ENCODE measurements at regions not wholly inside any gene's neighbourhood (a gene's known extent, or its start where the extent isn't known, plus 50 kb on each side); places are given as distances from the start of the nearest gene placed in this dataset.
"Not testable (repeated sequence)": the region's sequence is repeated elsewhere in the genome, so short reads cannot be mapped to it uniquely, and the experiment has no call there.

GRCh38 chr12:46581990-46582389 is 209.4 kb upstream of the SLC38A2 start:
- not testable (repeated sequence) for H3K4me1 ChIP-seq (ENCODE audit: control insufficient read depth in 1 of 2, insufficient read depth in 2 of 2, low read length in 2 of 2); H3K4me3 ChIP-seq (ENCODE audit: low read depth in 1 of 2, low read length in 2 of 2); H3K36me3 ChIP-seq (ENCODE audit: control insufficient read depth in 1 of 2, insufficient read depth in 2 of 2, low read length in 2 of 2); H3K27me3 ChIP-seq (ENCODE audit: low read depth, low read length); H3K27ac ChIP-seq (ENCODE audit: low read length); H3K9me3 ChIP-seq (ENCODE audit: control insufficient read depth in 1 of 2, low read length in 2 of 2)

- H3K9me3 ChIP-seq (ENCODE audit: control insufficient read depth in 1 of 2, low read length in 2 of 2) = peaks cover 0 to 6% of the 10 kb centered on the region in 2 donors
- no peaks in the 10 kb centered on the region for H3K27me3 ChIP-seq (ENCODE audit: low read depth, low read length)
Observed at GRCh38 chr12:46580445-46580844, 207.9 kb upstream of the SLC38A2 start.

DNA sequence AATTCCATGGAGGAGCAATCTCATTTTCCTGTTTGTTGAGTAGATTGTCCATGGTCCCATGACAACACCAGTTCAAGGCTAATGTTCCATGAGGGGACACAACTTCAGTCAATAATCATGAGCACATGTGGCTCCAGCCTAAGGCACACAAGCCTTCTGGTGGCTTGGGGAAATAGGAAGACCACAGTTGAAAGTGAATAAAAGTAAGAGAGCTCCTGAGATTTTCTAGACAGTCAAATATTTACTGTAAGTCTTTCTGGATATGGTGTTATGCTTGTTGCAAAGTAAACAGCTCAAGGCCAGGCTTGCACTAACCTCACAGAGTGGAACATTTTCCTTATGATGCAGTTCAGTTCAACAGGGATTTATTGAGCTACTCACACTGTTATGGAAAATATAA is 206.9 kb upstream of the SLC38A2 start:
- H3K9me3 ChIP-seq (ENCODE audit: control insufficient read depth in 1 of 2, low read length in 2 of 2) = peaks cover 0 to 4% of the 10 kb centered on the region in 2 donors
- peaks cover 0 to 10% of the 10 kb centered on the region in 2 donors for H3K4me1 ChIP-seq (ENCODE audit: control insufficient read depth in 1 of 2, insufficient read depth in 2 of 2, low read length in 2 of 2)
- no peak overlapping the region for H3K27ac ChIP-seq (ENCODE audit: low read length)
- no peak overlapping the region for H3K4me3 ChIP-seq (ENCODE audit: low read depth in 1 of 2, low read length in 2 of 2)
- H3K27me3 ChIP-seq (ENCODE audit: low read depth, low read length) = no peaks in the 10 kb centered on the region
- H3K36me3 ChIP-seq (ENCODE audit: control insufficient read depth in 1 of 2, insufficient read depth in 2 of 2, low read length in 2 of 2) = no peaks in the 10 kb centered on the region

More at GRCh38 chr12:46580445-46580844, 207.9 kb upstream of the SLC38A2 start:
- Histone ChIP-seq H3K4me1 (ENCODE audit: control insufficient read depth in 1 of 2, insufficient read depth in 2 of 2, low read length in 2 of 2) (peaks cover 0 to 6% of the 10 kb centered on the region in 2 donors), H3K27ac (ENCODE audit: low read length) (no peak overlapping the region), H3K4me3 (ENCODE audit: low read depth in 1 of 2, low read length in 2 of 2) (no peak overlapping the region), H3K36me3 (ENCODE audit: control insufficient read depth in 1 of 2, insufficient read depth in 2 of 2, low read length in 2 of 2) (no peaks in the 10 kb centered on the region)

DNA sequence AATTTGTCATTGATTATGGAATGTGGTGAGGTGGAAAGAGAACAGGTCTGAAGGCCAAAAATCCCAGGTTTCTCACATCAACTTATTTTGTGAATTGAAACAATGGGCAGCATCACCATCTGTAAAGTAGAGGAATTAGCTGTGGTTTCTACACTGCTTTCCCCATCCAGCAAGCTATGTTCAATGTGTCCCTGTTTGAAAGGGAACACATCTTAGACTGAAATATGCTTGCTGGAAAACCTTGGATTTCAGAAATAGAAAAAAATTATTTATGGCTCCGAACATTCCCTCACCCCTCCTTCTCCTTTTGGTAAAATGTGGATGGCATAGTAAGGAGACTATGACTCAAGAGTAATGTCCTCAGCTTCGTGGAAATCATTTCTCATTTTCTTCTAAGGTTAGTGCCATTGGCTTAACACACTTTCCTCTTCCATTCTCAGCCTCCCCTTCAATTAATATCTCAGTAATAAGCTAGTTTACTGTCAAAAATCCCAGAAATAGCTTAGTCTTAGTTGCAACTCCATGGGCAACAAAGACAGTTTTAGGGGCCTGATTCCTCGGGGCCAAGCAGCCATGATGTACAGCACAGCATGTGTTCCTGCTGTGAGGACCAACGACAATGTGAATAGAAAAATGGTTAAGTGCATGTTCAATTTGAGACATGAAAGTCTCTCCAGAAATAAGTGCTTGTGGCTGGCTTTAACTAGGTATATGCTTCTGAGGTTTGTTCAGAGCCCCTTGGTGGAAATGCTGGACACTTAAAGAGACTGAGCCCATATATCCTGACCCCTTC is 205.8 kb upstream of the SLC38A2 start:
- Histone ChIP-seq H3K4me1 (ENCODE audit: control insufficient read depth in 1 of 2, insufficient read depth in 2 of 2, low read length in 2 of 2) (peaks cover 0 to 10% of the 10 kb centered on the region in 2 donors), H3K4me3 (ENCODE audit: low read depth in 1 of 2, low read length in 2 of 2) (no peak overlapping the region), H3K36me3 (ENCODE audit: control insufficient read depth in 1 of 2, insufficient read depth in 2 of 2, low read length in 2 of 2) (no peaks in the 10 kb centered on the region), H3K9me3 (ENCODE audit: control insufficient read depth in 1 of 2, low read length in 2 of 2) (no peaks in the 10 kb centered on the region), H3K27me3 (ENCODE audit: low read depth, low read length) (no peaks in the 10 kb centered on the region), H3K27ac (ENCODE audit: low read length) (no peak overlapping the region)

DNA sequence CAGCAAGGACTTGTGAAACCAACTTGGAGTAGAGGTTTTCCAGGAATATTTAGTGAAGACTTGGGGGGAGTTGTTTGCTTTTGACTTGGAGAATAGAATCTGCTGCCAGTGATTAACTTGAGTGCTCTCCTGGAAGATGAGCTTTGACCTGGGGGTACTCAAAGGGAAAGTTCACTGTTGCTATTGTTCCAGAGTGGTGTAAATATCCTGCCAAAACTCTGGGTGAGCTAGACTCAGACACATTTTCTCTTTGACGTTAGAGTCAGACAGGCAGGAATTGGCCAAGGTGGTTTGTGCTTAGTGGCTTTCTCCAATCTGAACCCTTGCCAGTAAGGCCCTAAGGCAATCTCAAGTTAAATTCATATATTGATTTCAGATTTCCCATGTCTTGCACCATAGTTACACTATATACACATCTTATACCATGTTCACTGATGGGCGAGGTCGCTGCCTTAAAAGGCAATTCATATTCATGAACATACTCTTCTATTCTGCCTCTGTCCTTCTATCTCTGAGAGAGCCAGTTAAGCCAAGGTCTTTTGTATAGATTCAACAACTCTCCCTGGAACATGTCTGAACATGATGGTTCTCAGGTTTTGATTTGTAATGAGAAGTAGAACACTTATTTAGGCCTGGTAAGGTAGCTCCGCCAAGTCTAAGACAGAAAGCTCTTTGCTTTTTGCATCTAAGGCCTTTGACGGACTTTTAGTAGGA is 204.6 kb upstream of the SLC38A2 start:
- H3K4me3 ChIP-seq (ENCODE audit: low read depth in 1 of 2, low read length in 2 of 2) = no peak overlapping the region
- H3K9me3 ChIP-seq (ENCODE audit: control insufficient read depth in 1 of 2, low read length in 2 of 2) = no peaks in the 10 kb centered on the region
- peaks cover 0 to 10% of the 10 kb centered on the region in 2 donors for H3K4me1 ChIP-seq (ENCODE audit: control insufficient read depth in 1 of 2, insufficient read depth in 2 of 2, low read length in 2 of 2)
- no peaks in the 10 kb centered on the region for H3K36me3 ChIP-seq (ENCODE audit: control insufficient read depth in 1 of 2, insufficient read depth in 2 of 2, low read length in 2 of 2)
- H3K27ac ChIP-seq (ENCODE audit: low read length) = no peak overlapping the region
- no peaks in the 10 kb centered on the region for H3K27me3 ChIP-seq (ENCODE audit: low read depth, low read length)

GRCh38 chr12:46574847-46575246 is 202.3 kb upstream of the SLC38A2 start:
- Histone ChIP-seq H3K9me3 (ENCODE audit: control insufficient read depth in 1 of 2, low read length in 2 of 2) (no peaks in the 10 kb centered on the region), H3K4me3 (ENCODE audit: low read depth in 1 of 2, low read length in 2 of 2) (no peak overlapping the region), H3K36me3 (ENCODE audit: control insufficient read depth in 1 of 2, insufficient read depth in 2 of 2, low read length in 2 of 2) (no peaks in the 10 kb centered on the region), H3K4me1 (ENCODE audit: control insufficient read depth in 1 of 2, insufficient read depth in 2 of 2, low read length in 2 of 2) (peaks cover 0 to 10% of the 10 kb centered on the region in 2 donors), H3K27ac (ENCODE audit: low read length) (no peak overlapping the region), H3K27me3 (ENCODE audit: low read depth, low read length) (no peaks in the 10 kb centered on the region)

DNA sequence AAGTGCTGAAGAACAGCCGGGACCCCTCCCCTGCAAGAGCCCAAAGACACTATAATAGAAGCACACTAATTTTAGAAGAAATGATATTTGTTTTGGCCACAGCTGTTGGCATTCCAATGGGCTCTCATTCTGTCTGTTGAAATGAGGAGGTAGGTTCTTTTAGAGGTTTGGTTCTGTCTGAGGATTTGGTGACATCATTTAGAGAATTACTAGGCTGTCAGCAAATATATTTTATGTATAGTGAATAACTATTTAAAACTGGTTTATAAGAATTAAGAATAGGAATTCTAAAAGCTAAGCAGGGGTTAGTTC is 200.7 kb upstream of the SLC38A2 start:
- Histone ChIP-seq H3K9me3 (ENCODE audit: control insufficient read depth in 1 of 2, low read length in 2 of 2) (peaks cover 0 to 2% of the 10 kb centered on the region in 2 donors), H3K36me3 (ENCODE audit: control insufficient read depth in 1 of 2, insufficient read depth in 2 of 2, low read length in 2 of 2) (no peaks in the 10 kb centered on the region), H3K27me3 (ENCODE audit: low read depth, low read length) (no peaks in the 10 kb centered on the region), H3K27ac (ENCODE audit: low read length) (no peak overlapping the region), H3K4me1 (ENCODE audit: control insufficient read depth in 1 of 2, insufficient read depth in 2 of 2, low read length in 2 of 2) (peaks cover 0 to 4% of the 10 kb centered on the region in 2 donors), H3K4me3 (ENCODE audit: low read depth in 1 of 2, low read length in 2 of 2) (no peak overlapping the region)

DNA sequence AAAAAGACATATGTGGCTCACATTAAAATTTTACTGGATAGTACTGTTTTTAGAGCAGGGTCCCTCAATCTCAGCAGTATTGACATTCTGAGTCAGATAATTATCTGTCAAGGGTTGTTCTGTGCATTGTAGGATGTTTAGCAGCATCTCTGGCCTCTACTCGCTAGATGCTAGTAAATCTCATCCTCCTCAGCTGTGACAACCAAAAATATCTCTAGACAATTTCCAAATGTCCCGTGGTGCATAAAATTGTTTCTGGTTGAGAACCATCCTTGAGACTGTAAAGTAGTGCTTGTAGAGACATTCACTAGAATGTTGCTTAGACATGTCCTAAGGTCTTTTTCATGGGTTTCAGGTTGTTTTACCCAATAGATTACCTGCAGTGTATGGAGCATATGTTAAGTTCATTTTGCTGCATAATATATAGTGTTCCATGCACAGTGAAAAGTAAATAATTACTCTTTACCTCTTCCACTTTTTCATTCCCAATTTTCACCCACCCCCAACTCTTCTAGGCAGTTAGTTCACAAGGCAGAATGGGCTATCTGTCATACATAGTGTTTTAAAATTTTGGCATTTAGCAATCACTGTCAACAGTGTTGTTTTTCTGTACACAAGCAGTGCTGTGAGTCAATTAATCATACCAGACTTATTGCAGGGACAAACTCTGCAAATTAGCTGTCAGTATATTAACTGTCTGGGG is 200.2 kb upstream of the SLC38A2 start:
- Histone ChIP-seq H3K4me1 (ENCODE audit: control insufficient read depth in 1 of 2, insufficient read depth in 2 of 2, low read length in 2 of 2) (peaks cover 0 to 4% of the 10 kb centered on the region in 2 donors), H3K36me3 (ENCODE audit: control insufficient read depth in 1 of 2, insufficient read depth in 2 of 2, low read length in 2 of 2) (no peaks in the 10 kb centered on the region), H3K9me3 (ENCODE audit: control insufficient read depth in 1 of 2, low read length in 2 of 2) (peaks cover 4 to 7% of the 10 kb centered on the region in 2 donors), H3K27ac (ENCODE audit: low read length) (no peak overlapping the region), H3K27me3 (ENCODE audit: low read depth, low read length) (no peaks in the 10 kb centered on the region), H3K4me3 (ENCODE audit: low read depth in 1 of 2, low read length in 2 of 2) (no peak overlapping the region)

- H3K27ac ChIP-seq (ENCODE audit: low read length) = no peak overlapping the region
- peaks cover 11 to 12% of the 10 kb centered on the region in 2 donors for H3K9me3 ChIP-seq (ENCODE audit: control insufficient read depth in 1 of 2, low read length in 2 of 2)
- no peaks in the 10 kb centered on the region for H3K27me3 ChIP-seq (ENCODE audit: low read depth, low read length)
- H3K4me1 ChIP-seq (ENCODE audit: control insufficient read depth in 1 of 2, insufficient read depth in 2 of 2, low read length in 2 of 2) = peaks cover 0 to 4% of the 10 kb centered on the region in 2 donors
- H3K36me3 ChIP-seq (ENCODE audit: control insufficient read depth in 1 of 2, insufficient read depth in 2 of 2, low read length in 2 of 2) = no peaks in the 10 kb centered on the region
- H3K4me3 ChIP-seq (ENCODE audit: low read depth in 1 of 2, low read length in 2 of 2) = no peak overlapping the region
Observed at GRCh38 chr12:46571608-46572007, 199.0 kb upstream of the SLC38A2 start.

DNA sequence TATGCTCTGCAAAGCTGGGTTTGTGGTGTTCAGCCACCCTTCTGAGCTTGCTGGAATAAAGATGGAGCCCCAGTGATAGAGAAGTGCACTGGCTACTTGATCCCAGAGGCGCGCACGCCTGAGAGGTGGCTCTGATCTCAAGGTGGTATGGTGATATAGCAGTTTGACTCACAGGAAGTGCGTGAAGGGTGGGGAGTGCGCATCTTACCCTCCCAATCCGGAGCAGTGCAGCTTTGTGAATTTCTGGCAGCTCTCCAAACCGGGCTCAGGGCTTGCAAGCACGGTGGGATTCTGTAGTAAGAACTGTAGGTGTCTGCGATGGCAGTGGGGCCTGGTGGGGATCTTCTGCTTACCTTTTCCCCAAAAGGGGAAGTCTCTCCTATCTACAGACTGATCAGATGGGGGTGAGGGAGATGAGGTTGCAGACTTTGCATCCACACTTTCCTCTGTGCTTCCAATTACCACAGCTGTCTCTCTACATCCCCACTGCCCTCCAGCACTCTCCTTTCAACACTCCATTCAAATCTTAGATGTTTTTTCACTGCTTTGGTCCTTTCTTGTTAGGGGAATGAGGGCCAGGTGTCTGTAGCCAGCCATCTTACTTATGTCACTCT is 197.4 kb upstream of the SLC38A2 start:
- Histone ChIP-seq H3K4me1 (ENCODE audit: control insufficient read depth in 1 of 2, insufficient read depth in 2 of 2, low read length in 2 of 2) (peaks cover 0 to 3% of the 10 kb centered on the region in 2 donors), H3K27me3 (ENCODE audit: low read depth, low read length) (no peaks in the 10 kb centered on the region), H3K4me3 (ENCODE audit: low read depth in 1 of 2, low read length in 2 of 2) (no peak overlapping the region), H3K27ac (ENCODE audit: low read length) (no peak overlapping the region), H3K9me3 (ENCODE audit: control insufficient read depth in 1 of 2, low read length in 2 of 2) (peaks cover 11 to 12% of the 10 kb centered on the region in 2 donors), H3K36me3 (ENCODE audit: control insufficient read depth in 1 of 2, insufficient read depth in 2 of 2, low read length in 2 of 2) (no peaks in the 10 kb centered on the region)

DNA sequence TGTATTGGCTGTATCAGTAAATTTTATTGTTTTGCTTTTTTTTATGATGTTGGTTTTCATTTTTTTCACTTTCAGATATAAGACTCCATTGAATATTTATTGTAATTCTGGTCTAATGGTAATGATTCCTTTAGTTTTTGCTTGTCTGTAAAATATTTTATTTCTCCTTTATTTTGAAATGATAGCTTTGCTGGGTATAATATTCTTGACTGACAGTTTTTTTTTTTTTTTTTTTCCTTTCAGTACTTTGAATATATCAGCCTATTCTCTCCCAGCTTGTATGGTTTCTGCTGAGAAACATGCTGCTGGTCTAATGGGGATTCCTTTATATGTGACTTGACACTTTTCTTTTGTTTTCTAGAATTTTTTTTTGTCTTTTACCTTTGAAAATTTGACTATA is 195.1 kb upstream of the SLC38A2 start:
- Histone ChIP-seq H3K9me3 (ENCODE audit: control insufficient read depth in 1 of 2, low read length in 2 of 2) (peaks cover 11 to 19% of the 10 kb centered on the region in 2 donors), H3K4me3 (ENCODE audit: low read depth in 1 of 2, low read length in 2 of 2) (no peak overlapping the region), H3K27ac (ENCODE audit: low read length) (no peak overlapping the region), H3K4me1 (ENCODE audit: control insufficient read depth in 1 of 2, insufficient read depth in 2 of 2, low read length in 2 of 2) (peaks cover 0 to under 1% of the 10 kb centered on the region in 2 donors), H3K27me3 (ENCODE audit: low read depth, low read length) (no peaks in the 10 kb centered on the region), H3K36me3 (ENCODE audit: control insufficient read depth in 1 of 2, insufficient read depth in 2 of 2, low read length in 2 of 2) (no peaks in the 10 kb centered on the region)
